Mesenchymal stem cell (in vitro differentiated cells and primary cell): ENCODE measurements at regions not wholly inside any gene's neighbourhood (a gene's known extent, or its start where the extent isn't known, plus 50 kb on each side); places are given as distances from the start of the nearest gene placed in this dataset.
A peak's percentile ranks its signal among the peaks of the same experiment; 100 is the strongest.

Experiments used
- DNase-seq: peaks from one replicate; pipeline ENCODE4 v3.0.0-alpha.2; 2013
- H2AFZ ChIP-seq: one replicate; pipeline ENCODE4 v1.6.1; 2013; ENCODE audit warnings: low read depth, mild to moderate bottlenecking, control low read depth, inconsistent platforms, low read length, moderate library complexity
- H2AK5ac ChIP-seq: 2 replicates; pipeline ENCODE4 v1.6.1; 2013; ENCODE audit warnings: low read length, moderate library complexity, mild to moderate bottlenecking, inconsistent platforms; ENCODE audit not compliant: severe bottlenecking
- H2BK120ac ChIP-seq: one replicate; pipeline ENCODE4 v1.6.1; 2013; ENCODE audit warnings: low read depth, mild to moderate bottlenecking, inconsistent platforms, low read length, moderate library complexity
- H2BK12ac ChIP-seq, 2 experiments: one replicate each; pipeline ENCODE4 v1.6.1; 2013; ENCODE audit warnings: inconsistent platforms in 2 of 2, low read length in 2 of 2, mild to moderate bottlenecking in 2 of 2, moderate library complexity in 2 of 2, control low read depth in 1 of 2
- H2BK15ac ChIP-seq: one replicate; pipeline ENCODE4 v1.6.1; 2013; ENCODE audit warnings: mild to moderate bottlenecking, low read depth, inconsistent platforms; ENCODE audit not compliant: poor library complexity, severe bottlenecking
- H2BK5ac ChIP-seq: 2 replicates; pipeline ENCODE4 v1.6.1; 2013; ENCODE audit warnings: low read depth, mild to moderate bottlenecking, low read length, control low read depth, inconsistent platforms; ENCODE audit not compliant: poor library complexity, severe bottlenecking
- H3K14ac ChIP-seq, 2 experiments: one replicate each; pipeline ENCODE4 v1.6.1; 2013; ENCODE audit warnings: inconsistent platforms in 2 of 2, low read length in 2 of 2, control low read depth in 1 of 2, mild to moderate bottlenecking in 1 of 2, moderate library complexity in 1 of 2
- H3K18ac ChIP-seq, 2 experiments: one replicate each; pipeline ENCODE4 v1.6.1; 2013; ENCODE audit warnings: inconsistent platforms in 2 of 2, low read length in 2 of 2, control low read depth in 1 of 2, low read depth in 1 of 2, mild to moderate bottlenecking in 1 of 2
- H3K23ac ChIP-seq, 2 experiments: one replicate each; pipeline ENCODE4 v1.6.1; 2013; ENCODE audit warnings: inconsistent platforms in 2 of 2, low read length in 2 of 2, mild to moderate bottlenecking in 2 of 2, moderate library complexity in 2 of 2, control low read depth in 1 of 2
- H3K27ac ChIP-seq: 2 replicates; pipeline ENCODE4 v1.5.1; 2013; ENCODE audit warnings: mild to moderate bottlenecking, moderate library complexity, low read length, control low read depth, inconsistent platforms; ENCODE audit not compliant: poor library complexity, severe bottlenecking
- H3K27me3 ChIP-seq, 2 experiments: 2 replicates each; pipeline versions ENCODE4 v1.6.1 to v1.7.0; 2013; ENCODE audit warnings: low read length in 2 of 2, mild to moderate bottlenecking in 2 of 2, moderate library complexity in 2 of 2, control low read depth in 1 of 2, inconsistent platforms in 1 of 2; ENCODE audit not compliant: control insufficient read depth in 1 of 2, insufficient read depth in 1 of 2
- H3K36me3 ChIP-seq, 2 experiments: 2 replicates each; pipeline versions ENCODE4 v1.6.1 to v1.7.0; 2013; ENCODE audit warnings: low read length in 2 of 2, control low read depth in 1 of 2, inconsistent platforms in 1 of 2, low read depth in 1 of 2, mild to moderate bottlenecking in 1 of 2; ENCODE audit not compliant: insufficient read depth in 2 of 2, control insufficient read depth in 1 of 2
- H3K4ac ChIP-seq, 2 experiments: one replicate each; pipeline ENCODE4 v1.6.1; 2013; ENCODE audit warnings: inconsistent platforms in 2 of 2, low read length in 2 of 2, mild to moderate bottlenecking in 2 of 2, moderate library complexity in 2 of 2, control low read depth in 1 of 2, low read depth in 1 of 2
- H3K4me1 ChIP-seq: 2 replicates; pipeline ENCODE4 v1.6.1; 2013; ENCODE audit warnings: low read depth, low read length, control low read depth; ENCODE audit not compliant: control insufficient read depth, insufficient read depth
- H3K4me2 ChIP-seq: 2 replicates; pipeline ENCODE4 v1.6.1; 2013; ENCODE audit warnings: low read length, mild to moderate bottlenecking, inconsistent platforms; ENCODE audit not compliant: poor library complexity, severe bottlenecking
- H3K4me3 ChIP-seq, 2 experiments: 2 replicates each; pipeline versions ENCODE4 v1.5.1 to v1.7.0; 2013; ENCODE audit warnings: low read length in 2 of 2, mild to moderate bottlenecking in 2 of 2, control low read depth in 1 of 2, low read depth in 1 of 2; ENCODE audit not compliant: insufficient read depth in 1 of 2
- H3K79me1 ChIP-seq: replicated peaks from 2 replicates; pipeline ENCODE4 v1.6.1; 2013; ENCODE audit warnings: mild to moderate bottlenecking, control low read depth, low read length, inconsistent platforms; ENCODE audit not compliant: poor library complexity, severe bottlenecking
- H3K9ac ChIP-seq: 2 replicates; pipeline ENCODE4 v1.7.0; 2013; ENCODE audit warnings: mild to moderate bottlenecking, low read length, moderate library complexity
- H3K9me3 ChIP-seq: 2 replicates; pipeline ENCODE4 v1.7.0; 2013; ENCODE audit warnings: mild to moderate bottlenecking, low read length; ENCODE audit not compliant: control insufficient read depth
- H4K8ac ChIP-seq: one replicate; pipeline ENCODE4 v1.6.1; 2013; ENCODE audit warnings: inconsistent platforms, mild to moderate bottlenecking, low read length, moderate library complexity
- H4K91ac ChIP-seq: one replicate; pipeline ENCODE4 v1.6.1; 2013; ENCODE audit warnings: mild to moderate bottlenecking, low read length, inconsistent platforms
- WGBS: methylation state at CpG from one replicate; pipeline ENCODE4 v1.1.7; 2013; ENCODE audit warnings: mixed read lengths; 5-methylcytosine and 5-hydroxymethylcytosine counted together

GRCh38 chr21:41589620-41590175 lies 81.7 kb upstream of the TMPRSS2 start:
- Histone ChIP-seq H2BK12ac (no peak overlapping the region), H2AFZ (no peak overlapping the region), H3K18ac (no peak overlapping the region), H3K14ac (no peak overlapping the region), H2AK5ac (no peak overlapping the region), H2BK120ac (no peak overlapping the region), H3K27ac (no peak overlapping the region), H3K4me2 (no peak overlapping the region), H3K27me3 (peaks cover 16 to 31% of the 10 kb centered on the region in 2 experiments), H3K4me1 (peaks cover 5% of the 10 kb centered on the region), H3K23ac (no peak overlapping the region), H3K79me1 (no peaks in the 10 kb centered on the region), H2BK15ac (no peak overlapping the region), H3K4ac (no peak overlapping the region), H3K9ac (no peak overlapping the region), H4K91ac (no peak overlapping the region), H3K9me3 (peaks cover 4% of the 10 kb centered on the region), H3K4me3 (no peak overlapping the region), H3K36me3 (no peaks in the 10 kb centered on the region), H4K8ac (no peak overlapping the region), H2BK5ac (no peak overlapping the region)
- no peak for DNase-seq
- WGBS = 90% methylated on average over 10 of the region's 10 CpGs

GRCh38 chr21:41589131-41589530 lies 81.2 kb upstream of the TMPRSS2 start:
- no peak overlapping the region for H3K23ac ChIP-seq
- H2BK15ac ChIP-seq = no peak overlapping the region
- no peak overlapping the region for H2BK12ac ChIP-seq
- no peak overlapping the region for H2AK5ac ChIP-seq
- no peaks in the 10 kb centered on the region for H3K79me1 ChIP-seq
- no peak overlapping the region for H2AFZ ChIP-seq
- H3K18ac ChIP-seq = no peak overlapping the region
- H3K36me3 ChIP-seq = no peaks in the 10 kb centered on the region
- H3K4me3 ChIP-seq = no peak overlapping the region
- no peak overlapping the region for H4K8ac ChIP-seq
- H3K27ac ChIP-seq = no peak overlapping the region
- peaks cover 4% of the 10 kb centered on the region for H3K9me3 ChIP-seq
- H2BK120ac ChIP-seq = no peak overlapping the region
- H3K27me3 ChIP-seq = peaks cover 14 to 25% of the 10 kb centered on the region in 2 experiments
- H3K4ac ChIP-seq = no peak overlapping the region
- H3K9ac ChIP-seq = no peak overlapping the region
- H3K14ac ChIP-seq = no peak overlapping the region
- DNase-seq = no peak
- H2BK5ac ChIP-seq = no peak overlapping the region
- H3K4me2 ChIP-seq = no peak overlapping the region
- no peak overlapping the region for H4K91ac ChIP-seq
- 61% methylated on average over 2 of the region's 2 CpGs for whole genome bisulfite sequencing
- peaks cover 10% of the 10 kb centered on the region for H3K4me1 ChIP-seq

GRCh38 chr21:41585199-41585994 lies 77.4 kb upstream of the TMPRSS2 start:
- H3K27ac ChIP-seq = no peak overlapping the region
- H3K23ac ChIP-seq = no peak overlapping the region
- DNase-seq = no peak
- no peak overlapping the region for H2BK15ac ChIP-seq
- H4K91ac ChIP-seq = peak overlapping the region; percentile 62
- H3K4me2 ChIP-seq = no peak overlapping the region
- no peak overlapping the region for H3K4me3 ChIP-seq
- H2BK120ac ChIP-seq = no peak overlapping the region
- H4K8ac ChIP-seq = peak overlapping the region; percentile 51
- H3K9me3 ChIP-seq = peaks cover 14% of the 10 kb centered on the region
- no peaks in the 10 kb centered on the region for H3K36me3 ChIP-seq
- H2BK5ac ChIP-seq = no peak overlapping the region
- H3K27me3 ChIP-seq = peaks cover 4 to 32% of the 10 kb centered on the region in 2 experiments
- H3K14ac ChIP-seq = no peak overlapping the region
- WGBS = 84% methylated on average over 14 of the region's 14 CpGs
- H3K9ac ChIP-seq = no peak overlapping the region
- no peaks in the 10 kb centered on the region for H3K79me1 ChIP-seq
- no peak overlapping the region for H2BK12ac ChIP-seq
- H3K18ac ChIP-seq = no peak overlapping the region
- no peak overlapping the region for H2AK5ac ChIP-seq
- no peak overlapping the region for H2AFZ ChIP-seq
- peak overlapping the region in 1 of 2 experiments; percentile 17 for H3K4ac ChIP-seq
- H3K4me1 ChIP-seq = peaks cover 18% of the 10 kb centered on the region

- Histone ChIP-seq H3K4me2 (no peak overlapping the region), H2BK12ac (no peak overlapping the region), H2BK5ac (no peak overlapping the region), H4K8ac (peak overlapping the region; percentile 51), H3K23ac (no peak overlapping the region), H3K36me3 (no peaks in the 10 kb centered on the region), H2BK120ac (no peak overlapping the region), H3K4me3 (no peak overlapping the region), H3K9ac (no peak overlapping the region), H3K9me3 (peaks cover 21% of the 10 kb centered on the region), H3K18ac (no peak overlapping the region), H3K4me1 (peaks cover 18% of the 10 kb centered on the region), H2AK5ac (no peak overlapping the region), H2AFZ (no peak overlapping the region), H3K14ac (no peak overlapping the region), H2BK15ac (no peak overlapping the region), H3K27me3 (peaks cover 4 to 33% of the 10 kb centered on the region in 2 experiments), H3K27ac (no peak overlapping the region), H3K79me1 (no peaks in the 10 kb centered on the region), H4K91ac (peak overlapping the region; percentile 62), H3K4ac (no peak overlapping the region)
- no peak for DNase-seq
- 82% methylated on average over 4 of the region's 4 CpGs for WGBS
These were observed 76.7 kb upstream of the TMPRSS2 start for GRCh38 chr21:41584603-41585176.
